ENCODE measurements at regions not wholly inside any gene's neighbourhood (a gene's known extent, or its start where the extent isn't known, plus 50 kb on each side); places are given as distances from the start of the nearest gene placed in this dataset.

DNA sequence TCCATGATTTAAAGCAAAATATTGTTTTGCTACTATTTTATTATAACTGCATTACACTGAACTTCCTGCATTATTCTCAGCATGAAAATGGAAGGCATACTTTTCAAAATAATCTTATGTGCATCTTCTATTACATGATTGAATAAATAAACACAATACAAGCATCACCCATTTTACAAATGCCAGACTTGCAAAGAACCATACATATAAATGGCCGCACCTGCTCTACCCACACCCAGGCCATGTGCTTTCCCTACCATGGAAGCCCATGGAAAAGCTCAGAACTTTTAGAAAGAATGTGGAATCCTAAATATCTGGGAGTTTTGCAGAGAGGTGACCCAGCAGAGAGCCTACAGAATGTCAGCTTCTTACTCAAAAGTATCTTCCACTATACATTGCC lies 127.2 kb downstream of the SHOX2 start:
- TF ChIP-seq EZH2phosphoT487 (IDR thresholded peaks at IDR 0.05; ENCODE audit: insufficient read depth, low read depth) (no peak), EZH2 (IDR thresholded peaks at IDR 0.05; ENCODE audit: insufficient read depth, poor library complexity, severe bottlenecking) (no peak)
